ENCODE measurements at regions not wholly inside any gene's neighbourhood (a gene's known extent, or its start where the extent isn't known, plus 50 kb on each side); places are given as distances from the start of the nearest gene placed in this dataset.

DNA sequence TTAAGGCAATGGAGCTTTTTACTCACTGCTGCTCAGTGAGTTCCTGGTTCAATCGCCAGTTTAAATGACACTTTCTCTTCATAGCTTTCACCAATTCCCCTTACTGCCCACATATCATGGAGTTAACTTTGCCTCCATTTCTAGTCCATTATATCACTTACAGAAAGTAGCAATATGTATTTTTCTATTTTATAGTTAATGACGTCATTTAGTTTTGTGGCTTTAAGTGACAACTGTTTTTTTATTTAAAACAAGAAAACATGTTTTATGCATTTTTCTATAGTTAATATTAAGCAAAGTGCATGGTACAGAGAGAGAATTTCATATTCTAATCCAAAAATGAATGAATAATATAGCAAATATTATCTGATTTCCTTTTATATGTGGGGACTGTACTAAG lies 363.3 kb downstream of the CDC14C start:
- H3K4me1 ChIP-seq (ENCODE audit: control insufficient read depth in 1 of 2, insufficient read depth in 2 of 2, low read length in 2 of 2) = no peaks in the 10 kb centered on the region
- intact Hi-C loops (cut with micrococcal nuclease) = no loop called here
- no peak overlapping the region for H3K4me3 ChIP-seq (replicated peaks in 1 of 3; ENCODE audit: low read depth in 2 of 3, low read length in 3 of 3)
- H2AFZ ChIP-seq (ENCODE audit: insufficient read depth, low read depth, low read length, poor library complexity, severe bottlenecking) = no peak overlapping the region
- no peak overlapping the region for H3K4me3 Mint-ChIP-seq
- H3K9ac ChIP-seq (ENCODE audit: insufficient read depth, low read length, poor library complexity, severe bottlenecking) = no peak overlapping the region
- no peaks in the 10 kb centered on the region for H3K79me2 ChIP-seq (ENCODE audit: insufficient read depth, low read length)
- TF ChIP-seq, protein P1, sequence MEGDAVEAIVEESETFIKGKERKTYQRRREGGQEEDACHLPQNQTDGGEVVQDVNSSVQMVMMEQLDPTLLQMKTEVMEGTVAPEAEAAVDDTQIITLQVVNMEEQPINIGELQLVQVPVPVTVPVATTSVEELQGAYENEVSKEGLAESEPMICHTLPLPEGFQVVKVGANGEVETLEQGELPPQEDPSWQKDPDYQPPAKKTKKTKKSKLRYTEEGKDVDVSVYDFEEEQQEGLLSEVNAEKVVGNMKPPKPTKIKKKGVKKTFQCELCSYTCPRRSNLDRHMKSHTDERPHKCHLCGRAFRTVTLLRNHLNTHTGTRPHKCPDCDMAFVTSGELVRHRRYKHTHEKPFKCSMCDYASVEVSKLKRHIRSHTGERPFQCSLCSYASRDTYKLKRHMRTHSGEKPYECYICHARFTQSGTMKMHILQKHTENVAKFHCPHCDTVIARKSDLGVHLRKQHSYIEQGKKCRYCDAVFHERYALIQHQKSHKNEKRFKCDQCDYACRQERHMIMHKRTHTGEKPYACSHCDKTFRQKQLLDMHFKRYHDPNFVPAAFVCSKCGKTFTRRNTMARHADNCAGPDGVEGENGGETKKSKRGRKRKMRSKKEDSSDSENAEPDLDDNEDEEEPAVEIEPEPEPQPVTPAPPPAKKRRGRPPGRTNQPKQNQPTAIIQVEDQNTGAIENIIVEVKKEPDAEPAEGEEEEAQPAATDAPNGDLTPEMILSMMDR (IDR thresholded peaks at IDR 0.05) = no peak
- no peak overlapping the region for H3K4me2 ChIP-seq (replicated peaks; ENCODE audit: extremely low read depth, low read length, poor library complexity, severe bottlenecking)
- no peaks in the 10 kb centered on the region for H3K27me3 Mint-ChIP-seq (ENCODE audit: low read depth in 3 of 3)
- no peaks in the 10 kb centered on the region for H3K36me3 Mint-ChIP-seq
- no peak for DNase-seq
- no peak overlapping the region for H3K27ac Mint-ChIP-seq
- no peaks in the 10 kb centered on the region for H3K36me3 ChIP-seq (replicated peaks in 1 of 2; ENCODE audit: control insufficient read depth in 1 of 2, insufficient read depth in 2 of 2, low read length in 2 of 2)
- no CpG with 5 or more reads among the region's 2 CpGs for WGBS (ENCODE audit: insufficient coverage)
- H3K4me1 Mint-ChIP-seq = no peaks in the 10 kb centered on the region
- no peaks in the 10 kb centered on the region for H3K9me3 ChIP-seq (replicated peaks in 1 of 2; ENCODE audit: control insufficient read depth in 1 of 2, insufficient read depth in 1 of 2, low read length in 2 of 2)
- no peaks in the 10 kb centered on the region for H3K27me3 ChIP-seq (ENCODE audit: control insufficient read depth in 2 of 2, insufficient read depth in 2 of 2, low read length in 2 of 2)
- H4K20me1 ChIP-seq (ENCODE audit: insufficient read depth, low read length) = no peaks in the 10 kb centered on the region
- H3K9me3 Mint-ChIP-seq = peaks cover 0 to 13% (median 0%) of the 10 kb centered on the region in 7 donors
- no peak overlapping the region for H3K27ac ChIP-seq (ENCODE audit: low read depth in 1 of 2, low read length in 2 of 2)

DNA sequence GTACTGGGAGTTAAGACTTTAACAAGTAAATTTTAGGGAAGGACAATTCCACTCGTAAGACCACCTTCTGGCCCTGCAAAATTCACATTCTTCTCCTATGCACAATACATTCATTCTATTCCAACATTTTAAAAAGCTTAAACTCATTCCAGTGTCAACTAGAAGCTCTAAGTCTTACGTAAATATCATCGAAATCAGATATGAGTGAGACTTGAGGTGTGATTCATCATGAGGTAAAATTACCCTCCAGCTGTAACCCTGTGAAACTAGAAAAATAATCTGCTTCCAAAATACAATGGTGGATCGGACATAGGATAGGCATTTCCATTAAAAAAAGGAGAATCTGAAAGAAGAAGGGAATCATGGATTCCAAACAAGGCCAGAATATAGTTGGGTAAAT lies 370.3 kb downstream of the CDC14C start:
- Mint-ChIP-seq H3K4me3 (no peak overlapping the region), H3K9me3 (peaks cover 0 to 11% (median 0%) of the 10 kb centered on the region in 7 donors), H3K36me3 (no peaks in the 10 kb centered on the region), H3K27me3 (ENCODE audit: low read depth in 3 of 3) (peaks cover 0 to 3% (median 0%) of the 10 kb centered on the region in 3 donors), H3K27ac (no peak overlapping the region), H3K4me1 (no peaks in the 10 kb centered on the region)
- Histone ChIP-seq H3K9me3 (replicated peaks in 1 of 2; ENCODE audit: control insufficient read depth in 1 of 2, insufficient read depth in 1 of 2, low read length in 2 of 2) (no peaks in the 10 kb centered on the region), H3K9ac (ENCODE audit: insufficient read depth, low read length, poor library complexity, severe bottlenecking) (no peak overlapping the region), H3K27me3 (ENCODE audit: control insufficient read depth in 2 of 2, insufficient read depth in 2 of 2, low read length in 2 of 2) (no peaks in the 10 kb centered on the region), H3K4me3 (replicated peaks in 1 of 3; ENCODE audit: low read depth in 2 of 3, low read length in 3 of 3) (no peak overlapping the region), H4K20me1 (ENCODE audit: insufficient read depth, low read length) (no peaks in the 10 kb centered on the region), H3K36me3 (replicated peaks in 1 of 2; ENCODE audit: control insufficient read depth in 1 of 2, insufficient read depth in 2 of 2, low read length in 2 of 2) (no peaks in the 10 kb centered on the region), H3K4me2 (replicated peaks; ENCODE audit: extremely low read depth, low read length, poor library complexity, severe bottlenecking) (no peak overlapping the region), H2AFZ (ENCODE audit: insufficient read depth, low read depth, low read length, poor library complexity, severe bottlenecking) (no peak overlapping the region), H3K79me2 (ENCODE audit: insufficient read depth, low read length) (no peaks in the 10 kb centered on the region), H3K4me1 (ENCODE audit: control insufficient read depth in 1 of 2, insufficient read depth in 2 of 2, low read length in 2 of 2) (no peaks in the 10 kb centered on the region), H3K27ac (ENCODE audit: low read depth in 1 of 2, low read length in 2 of 2) (no peak overlapping the region)
- WGBS (ENCODE audit: insufficient coverage) = no CpG with 5 or more reads among the region's 4 CpGs
- intact Hi-C loops (cut with micrococcal nuclease) = no loop called here
- TF ChIP-seq, protein P1 (IDR thresholded peaks at IDR 0.05) = no peak
- DNase-seq = no peak
